GM12878 (cell line): ENCODE measurements at regions not wholly inside any gene's neighbourhood (a gene's known extent, or its start where the extent isn't known, plus 50 kb on each side); places are given as distances from the start of the nearest gene placed in this dataset.

Source experiments
- ATAC-seq: fragments of 200-7000 bp; cut with Tn5 transposase; 3 replicates; pipeline ENCODE4 v1.9.1; 2020; ENCODE audit warnings: mild to moderate bottlenecking, moderate library complexity
- BruUV-seq: library from RNA; stranded (reverse); fragments of 400-500 nt; replicated peaks from 2 replicates; lab custom pipeline; 2021; lab: Mats Ljungman, UMichigan
- CTCF ChIA-PET: fragments of 300-600 bp; sonication (Branson Sonifier 250); formaldehyde crosslinking; extraction: SDS; loops from one replicate; lab custom pipeline; 2021; ENCODE audit warnings: inconsistent platforms; lab: Yijun Ruan, JAX
- POLR2A ChIA-PET: fragments of 350-600 bp; formaldehyde crosslinking; extraction: SDS; loops from one replicate; lab custom pipeline; 2021; ENCODE audit warnings: inconsistent platforms; lab: Charles Lee
- RAD21 ChIA-PET: fragments of 300-600 bp; sonication (Branson Sonifier 250); formaldehyde crosslinking; loops from one replicate; lab custom pipeline; 2023; ENCODE audit warnings: antibody characterized with exemption; ENCODE audit not compliant: unreplicated experiment; lab: Charles Lee
- SMC1A ChIA-PET: fragments of 300-600 bp; sonication (Branson Sonifier 250); formaldehyde crosslinking; loops from one replicate; lab custom pipeline; 2023; ENCODE audit not compliant: unreplicated experiment, uncharacterized antibody; lab: Charles Lee
- DNase-seq: peaks from one replicate; pipeline ENCODE4 v3.0.0-alpha.2; 2011; ENCODE audit warnings: low read depth, low spot score
- FAIRE-seq: peaks from 3 replicates; lab custom pipeline; 2011; peaks lifted over from hg19 to GRCh38; lab: Jason Lieb, UNC
- H2AFZ ChIP-seq: 2 replicates; pipeline ENCODE4 v1.6.0; 2011; ENCODE audit warnings: low read depth, low read length, control low read depth; ENCODE audit not compliant: control insufficient read depth
- H3K27ac ChIP-seq: 2 replicates; pipeline ENCODE4 v1.5.1; 2011; ENCODE audit warnings: control low read depth; ENCODE audit not compliant: control insufficient read depth, insufficient read depth
- H3K27me3 ChIP-seq, 2 experiments: replicated peaks in 1 of 2; 2 replicates each; pipeline versions ENCODE4 v1.6.0 to v1.6.1; 2011; ENCODE audit warnings: low read length in 1 of 2; ENCODE audit not compliant: control insufficient read depth in 2 of 2, insufficient read depth in 2 of 2
- H3K36me3 ChIP-seq, 2 experiments: 2 replicates each; pipeline ENCODE4 v1.5.1; 2011; ENCODE audit warnings: low read length in 1 of 2; ENCODE audit not compliant: control insufficient read depth in 2 of 2, insufficient read depth in 2 of 2
- H3K4me1 ChIP-seq: 2 replicates; pipeline ENCODE4 v1.6.1; 2011; ENCODE audit warnings: mild to moderate bottlenecking, low read length, moderate library complexity, mixed read lengths; ENCODE audit not compliant: control insufficient read depth, insufficient read depth
- H3K4me2 ChIP-seq: 2 replicates; pipeline ENCODE4 v1.6.0; 2011; ENCODE audit warnings: control low read depth; ENCODE audit not compliant: control insufficient read depth, insufficient read depth
- H3K4me3 ChIP-seq: fragments of 200-600 bp; sonication (generic); 2 replicates; pipeline ENCODE4 v1.5.1; 2016
- H3K79me2 ChIP-seq: 2 replicates; pipeline ENCODE4 v1.6.0; 2011; ENCODE audit warnings: low read length; ENCODE audit not compliant: control insufficient read depth, insufficient read depth
- H3K9ac ChIP-seq: 2 replicates; pipeline ENCODE4 v1.8.0; 2011; ENCODE audit warnings: low read length, control low read depth, mixed read lengths; ENCODE audit not compliant: control insufficient read depth, insufficient read depth
- H3K9me3 ChIP-seq: replicated peaks from 3 replicates; pipeline ENCODE4 v1.5.1; 2011; ENCODE audit warnings: mild to moderate bottlenecking, low read length; ENCODE audit not compliant: control insufficient read depth, insufficient read depth
- H4K20me1 ChIP-seq: 2 replicates; pipeline ENCODE4 v1.6.0; 2011; ENCODE audit not compliant: control insufficient read depth, insufficient read depth
- ATF7 ChIP-seq: fragments of 450-650 bp; IDR thresholded peaks from 2 replicates; pipeline ENCODE4 v1.6.1; 2016; ENCODE audit warnings: low read depth, mild to moderate bottlenecking
- BMI1 ChIP-seq: fragments of 450-650 bp; IDR thresholded peaks from 2 replicates; pipeline ENCODE4 v1.6.1; 2016; ENCODE audit warnings: mild to moderate bottlenecking, moderate library complexity, borderline replicate concordance
- ETV6 ChIP-seq, 2 experiments: fragments of 450-650 bp in 1 of 2; IDR thresholded peaks in 1 of 2; conservative IDR thresholded peaks in 1 of 2; 2 replicates each; pipeline ENCODE4 v1.6.1; 2014; ENCODE audit warnings: antibody characterized with exemption in 1 of 2, borderline replicate concordance in 1 of 2, low read depth in 1 of 2, mild to moderate bottlenecking in 1 of 2, moderate library complexity in 1 of 2
- FOXK2 ChIP-seq: fragments of 450-650 bp; IDR thresholded peaks from 2 replicates; pipeline ENCODE4 v1.6.1; 2017; ENCODE audit warnings: mild to moderate bottlenecking, moderate library complexity
- IKZF1 ChIP-seq: fragments of 450-650 bp; conservative IDR thresholded peaks from 2 replicates; pipeline ENCODE4 v1.6.1; 2017; ENCODE audit warnings: antibody characterized with exemption, mild to moderate bottlenecking
- IRF4 ChIP-seq: IDR thresholded peaks from 2 replicates; pipeline ENCODE4 v1.6.1; 2011; ENCODE audit warnings: low read depth, low read length
- NFIC ChIP-seq: IDR thresholded peaks from 2 replicates; pipeline ENCODE4 v1.6.1; 2012; ENCODE audit warnings: low read depth, mild to moderate bottlenecking, inconsistent platforms, low read length, moderate library complexity
- POLR2AphosphoS5 ChIP-seq: IDR thresholded peaks from 2 replicates; pipeline ENCODE4 v1.6.1; 2011; ENCODE audit warnings: mild to moderate bottlenecking, low read length, inconsistent platforms
- RAD21 ChIP-seq: IDR thresholded peaks from 2 replicates; pipeline ENCODE4 v1.6.1; 2011; ENCODE audit warnings: mild to moderate bottlenecking, low read depth, low read length, moderate library complexity; ENCODE audit not compliant: insufficient read depth
- SMC3 ChIP-seq: IDR thresholded peaks from 2 replicates; pipeline ENCODE4 v1.6.1; 2011; ENCODE audit warnings: low read length, improper control_type of control experiment, borderline replicate concordance
- TBL1XR1 ChIP-seq: IDR thresholded peaks from 2 replicates; pipeline ENCODE4 v1.6.1; 2012; ENCODE audit warnings: low read depth, low read length, improper control_type of control experiment
- WRNIP1 ChIP-seq: IDR thresholded peaks from 2 replicates; pipeline ENCODE4 v1.6.1; 2011; ENCODE audit warnings: low read depth, low read length, improper control_type of control experiment, borderline replicate concordance
- YY1 ChIP-seq: IDR thresholded peaks from 2 replicates; pipeline ENCODE4 v1.6.1; 2011; ENCODE audit warnings: low read depth, mild to moderate bottlenecking, low read length
- WGBS: methylation state at CpG from one replicate; pipeline ENCODE4 v1.1.6; 2016; ENCODE audit warnings: low lambda C conversion rate; ENCODE audit not compliant: insufficient replicate concordance, insufficient coverage; ENCODE audit errors: missing lambda C conversion rate; 5-methylcytosine and 5-hydroxymethylcytosine counted together
- in situ Hi-C: fragments of 300-500 bp; cut with MboI; formaldehyde crosslinking; loops from 9 replicates; pipeline ENCODE4 v1.14.3; 2018; ENCODE audit warnings: mixed read lengths
- intact Hi-C: fragments of 100-400 bp; cut with micrococcal nuclease; formaldehyde crosslinking; loops from one replicate; pipeline ENCODE4 v1.14.2; 2022; ENCODE audit not compliant: unreplicated experiment
- TF ChIP-seq, protein P1 (sequence below): fragments of 450-650 bp; IDR thresholded peaks from 2 replicates; pipeline ENCODE4 v1.6.1; 2016; ENCODE audit warnings: mild to moderate bottlenecking, moderate library complexity, borderline replicate concordance
- TF ChIP-seq, protein P2 (sequence below), 3 experiments: IDR thresholded peaks in 2 of 3; conservative IDR thresholded peaks in 1 of 3; 2 replicates each; pipeline ENCODE4 v1.5.1; 2011; ENCODE audit warnings: low read depth in 3 of 3, low read length in 3 of 3, mild to moderate bottlenecking in 3 of 3, control low read depth in 2 of 3, moderate library complexity in 2 of 3, inconsistent platforms in 1 of 3, mixed read lengths in 1 of 3; ENCODE audit not compliant: control insufficient read depth in 2 of 3, insufficient read depth in 1 of 3; ENCODE audit errors: extremely low read depth in 1 of 3

- no peak for TF ChIP-seq NFIC
- TF ChIP-seq WRNIP1, result no peak
- no peak for TF ChIP-seq IKZF1
- TF ChIP-seq, protein P1, sequence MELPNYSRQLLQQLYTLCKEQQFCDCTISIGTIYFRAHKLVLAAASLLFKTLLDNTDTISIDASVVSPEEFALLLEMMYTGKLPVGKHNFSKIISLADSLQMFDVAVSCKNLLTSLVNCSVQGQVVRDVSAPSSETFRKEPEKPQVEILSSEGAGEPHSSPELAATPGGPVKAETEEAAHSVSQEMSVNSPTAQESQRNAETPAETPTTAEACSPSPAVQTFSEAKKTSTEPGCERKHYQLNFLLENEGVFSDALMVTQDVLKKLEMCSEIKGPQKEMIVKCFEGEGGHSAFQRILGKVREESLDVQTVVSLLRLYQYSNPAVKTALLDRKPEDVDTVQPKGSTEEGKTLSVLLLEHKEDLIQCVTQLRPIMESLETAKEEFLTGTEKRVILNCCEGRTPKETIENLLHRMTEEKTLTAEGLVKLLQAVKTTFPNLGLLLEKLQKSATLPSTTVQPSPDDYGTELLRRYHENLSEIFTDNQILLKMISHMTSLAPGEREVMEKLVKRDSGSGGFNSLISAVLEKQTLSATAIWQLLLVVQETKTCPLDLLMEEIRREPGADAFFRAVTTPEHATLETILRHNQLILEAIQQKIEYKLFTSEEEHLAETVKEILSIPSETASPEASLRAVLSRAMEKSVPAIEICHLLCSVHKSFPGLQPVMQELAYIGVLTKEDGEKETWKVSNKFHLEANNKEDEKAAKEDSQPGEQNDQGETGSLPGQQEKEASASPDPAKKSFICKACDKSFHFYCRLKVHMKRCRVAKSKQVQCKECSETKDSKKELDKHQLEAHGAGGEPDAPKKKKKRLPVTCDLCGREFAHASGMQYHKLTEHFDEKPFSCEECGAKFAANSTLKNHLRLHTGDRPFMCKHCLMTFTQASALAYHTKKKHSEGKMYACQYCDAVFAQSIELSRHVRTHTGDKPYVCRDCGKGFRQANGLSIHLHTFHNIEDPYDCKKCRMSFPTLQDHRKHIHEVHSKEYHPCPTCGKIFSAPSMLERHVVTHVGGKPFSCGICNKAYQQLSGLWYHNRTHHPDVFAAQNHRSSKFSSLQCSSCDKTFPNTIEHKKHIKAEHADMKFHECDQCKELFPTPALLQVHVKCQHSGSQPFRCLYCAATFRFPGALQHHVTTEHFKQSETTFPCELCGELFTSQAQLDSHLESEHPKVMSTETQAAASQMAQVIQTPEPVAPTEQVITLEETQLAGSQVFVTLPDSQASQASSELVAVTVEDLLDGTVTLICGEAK, result no peak
- no peak for TF ChIP-seq FOXK2
- no peak for TF ChIP-seq BMI1
- TF ChIP-seq ATF7, result no peak
Measured at GRCh38 chr4:170386511-170386910, 296.8 kb upstream of the AADAT start (continued).

DNA sequence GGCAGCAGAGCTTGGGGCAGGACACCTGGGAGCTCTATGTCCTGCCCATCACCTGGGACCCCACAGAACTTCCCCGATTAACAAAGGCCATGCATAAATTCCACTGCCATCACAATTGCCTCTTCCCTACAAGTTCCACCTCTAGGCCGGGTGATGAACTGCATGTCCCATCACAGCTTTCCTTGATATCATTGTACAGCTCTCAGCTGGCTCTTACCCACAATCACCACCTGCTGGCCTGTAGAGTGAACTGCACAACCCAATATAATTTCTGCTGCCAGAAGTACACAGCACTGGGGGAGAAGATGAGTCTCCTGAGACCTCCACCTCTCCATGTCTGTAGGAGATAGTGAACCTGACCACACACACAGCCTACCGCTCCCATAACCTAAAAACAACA lies 285.0 kb upstream of the AADAT start:
- no peak overlapping the region for H3K4me3 ChIP-seq
- no peaks in the 10 kb centered on the region for H3K36me3 ChIP-seq
- intact Hi-C loops (loop anchor here (1.0 to 2.0 kb wide), 2 partner anchors 115 to 236 kb away; no protein-coding TSS in a partner anchor), in situ Hi-C loops (loop anchor here (5.0 to 10.0 kb wide), 2 partner anchors 117 to 240 kb away; no protein-coding TSS in a partner anchor)
- H3K9ac ChIP-seq, result no peak overlapping the region
- H4K20me1 ChIP-seq, result no peaks in the 10 kb centered on the region
- H3K79me2 ChIP-seq, result no peaks in the 10 kb centered on the region
- ATAC-seq (peak; percentile 98), FAIRE-seq (peak; percentile 83), DNase-seq (no peak)
- no peaks in the 10 kb centered on the region for H3K4me1 ChIP-seq
- no TSS peak for BruUV-seq
- ChIA-PET SMC1A (interaction anchor here (0.6 to 6.4 kb wide), 9 partner anchors 39 to 342 kb away, joined by 3 to 116 read pairs (median 6); no protein-coding TSS in a partner anchor), POLR2A (no interaction called here), RAD21 (interaction anchor here (0.7 to 3.4 kb wide), 9 partner anchors 15 to 176 kb away, joined by 3 to 78 read pairs (median 5); no protein-coding TSS in a partner anchor), CTCF (interaction anchor here (0.7 to 6.9 kb wide), 27 partner anchors 8 to 416 kb away, joined by 3 to 208 read pairs (median 4); no protein-coding TSS in a partner anchor)
- H3K27me3 ChIP-seq, result no peaks in the 10 kb centered on the region
- H3K4me2 ChIP-seq, result no peak overlapping the region
- H3K27ac ChIP-seq, result no peak overlapping the region
- WGBS, result 6% methylated on average over 3 of the region's 3 CpGs
- H3K9me3 ChIP-seq, result no peaks in the 10 kb centered on the region; the same call in 2 of the 3 replicates
- H2AFZ ChIP-seq, result no peak overlapping the region
- TF ChIP-seq IRF4, result 0 out of 2 replicates have a peak, but pooled peaks have one; percentile 35
- TF ChIP-seq, protein P2, sequence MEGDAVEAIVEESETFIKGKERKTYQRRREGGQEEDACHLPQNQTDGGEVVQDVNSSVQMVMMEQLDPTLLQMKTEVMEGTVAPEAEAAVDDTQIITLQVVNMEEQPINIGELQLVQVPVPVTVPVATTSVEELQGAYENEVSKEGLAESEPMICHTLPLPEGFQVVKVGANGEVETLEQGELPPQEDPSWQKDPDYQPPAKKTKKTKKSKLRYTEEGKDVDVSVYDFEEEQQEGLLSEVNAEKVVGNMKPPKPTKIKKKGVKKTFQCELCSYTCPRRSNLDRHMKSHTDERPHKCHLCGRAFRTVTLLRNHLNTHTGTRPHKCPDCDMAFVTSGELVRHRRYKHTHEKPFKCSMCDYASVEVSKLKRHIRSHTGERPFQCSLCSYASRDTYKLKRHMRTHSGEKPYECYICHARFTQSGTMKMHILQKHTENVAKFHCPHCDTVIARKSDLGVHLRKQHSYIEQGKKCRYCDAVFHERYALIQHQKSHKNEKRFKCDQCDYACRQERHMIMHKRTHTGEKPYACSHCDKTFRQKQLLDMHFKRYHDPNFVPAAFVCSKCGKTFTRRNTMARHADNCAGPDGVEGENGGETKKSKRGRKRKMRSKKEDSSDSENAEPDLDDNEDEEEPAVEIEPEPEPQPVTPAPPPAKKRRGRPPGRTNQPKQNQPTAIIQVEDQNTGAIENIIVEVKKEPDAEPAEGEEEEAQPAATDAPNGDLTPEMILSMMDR (IDR thresholded peaks at IDR 0.05 in 2 of 3, conservative IDR thresholded peaks at IDR 0.05 in 1 of 3; ENCODE audit: control insufficient read depth in 2 of 3, extremely low read depth in 1 of 3, insufficient read depth in 1 of 3, low read depth in 3 of 3, low read length in 3 of 3), result peak; percentile 57 to 84 (median 71)
- peak; percentile 84 for TF ChIP-seq RAD21
- TF ChIP-seq ETV6 (conservative IDR thresholded peaks at IDR 0.05 in 1 of 2, IDR thresholded peaks at IDR 0.05 in 1 of 2; ENCODE audit: borderline replicate concordance in 1 of 2, low read depth in 1 of 2), result no peak
- TF ChIP-seq POLR2AphosphoS5, result no peak
- peak; percentile 84 for TF ChIP-seq SMC3
- TF ChIP-seq TBL1XR1, result 0 out of 2 replicates have a peak, but pooled peaks have one; percentile 26
- 0 out of 2 replicates have a peak, but pooled peaks have one; percentile 48 for TF ChIP-seq YY1
